Endothelial cell of umbilical vein (primary cell): ENCODE measurements at regions not wholly inside any gene's neighbourhood (a gene's known extent, or its start where the extent isn't known, plus 50 kb on each side); places are given as distances from the start of the nearest gene placed in this dataset.

Experiments
- EZH2 ChIP-seq: IDR thresholded peaks from 2 replicates; pipeline ENCODE4 v1.6.1; 2012; ENCODE audit warnings: borderline replicate concordance, low read depth, mild to moderate bottlenecking, moderate library complexity, low read length, inconsistent platforms; ENCODE audit not compliant: severe bottlenecking
- TF ChIP-seq, protein P1 (sequence below), 2 donors: IDR thresholded peaks; 1 replicate in 1 of 2; 2 replicates in 1 of 2; pipeline ENCODE4 v1.5.1; 2011; ENCODE audit warnings: low read length in 2 of 2, mild to moderate bottlenecking in 2 of 2, moderate library complexity in 2 of 2, control low read depth in 1 of 2, inconsistent platforms in 1 of 2, low read depth in 1 of 2; ENCODE audit not compliant: insufficient read depth in 1 of 2; ENCODE audit errors: extremely low read depth in 1 of 2

GRCh38 chr12:118821386-118821925, 159.9 kb upstream of the SRRM4 start:
- TF ChIP-seq, protein P1, sequence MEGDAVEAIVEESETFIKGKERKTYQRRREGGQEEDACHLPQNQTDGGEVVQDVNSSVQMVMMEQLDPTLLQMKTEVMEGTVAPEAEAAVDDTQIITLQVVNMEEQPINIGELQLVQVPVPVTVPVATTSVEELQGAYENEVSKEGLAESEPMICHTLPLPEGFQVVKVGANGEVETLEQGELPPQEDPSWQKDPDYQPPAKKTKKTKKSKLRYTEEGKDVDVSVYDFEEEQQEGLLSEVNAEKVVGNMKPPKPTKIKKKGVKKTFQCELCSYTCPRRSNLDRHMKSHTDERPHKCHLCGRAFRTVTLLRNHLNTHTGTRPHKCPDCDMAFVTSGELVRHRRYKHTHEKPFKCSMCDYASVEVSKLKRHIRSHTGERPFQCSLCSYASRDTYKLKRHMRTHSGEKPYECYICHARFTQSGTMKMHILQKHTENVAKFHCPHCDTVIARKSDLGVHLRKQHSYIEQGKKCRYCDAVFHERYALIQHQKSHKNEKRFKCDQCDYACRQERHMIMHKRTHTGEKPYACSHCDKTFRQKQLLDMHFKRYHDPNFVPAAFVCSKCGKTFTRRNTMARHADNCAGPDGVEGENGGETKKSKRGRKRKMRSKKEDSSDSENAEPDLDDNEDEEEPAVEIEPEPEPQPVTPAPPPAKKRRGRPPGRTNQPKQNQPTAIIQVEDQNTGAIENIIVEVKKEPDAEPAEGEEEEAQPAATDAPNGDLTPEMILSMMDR (IDR thresholded peaks at IDR 0.05; ENCODE audit: extremely low read depth in 1 of 2, insufficient read depth in 1 of 2, low read depth in 1 of 2, low read length in 2 of 2): no peak
- no peak for TF ChIP-seq EZH2
